Heart right ventricle (tissue), 16 donors: ENCODE measurements at regions not wholly inside any gene's neighbourhood (a gene's known extent, or its start where the extent isn't known, plus 50 kb on each side); places are given as distances from the start of the nearest gene placed in this dataset.
A peak's percentile ranks its signal among the peaks of the same experiment; 100 is the strongest.

ENCODE experiments used
- ATAC-seq, 8 donors: fragments of 200-7000 bp; cut with Tn5 transposase; one replicate each; pipeline ENCODE4 v1.9.1; 2020; ENCODE audit warnings: mild to moderate bottlenecking in 8 of 8, moderate library complexity in 8 of 8, moderate number of reproducible peaks in 1 of 8
- DNase-seq, 2 donors: peaks; one replicate each; pipeline ENCODE4 v3.0.0-alpha.2; 2020
- H3K27ac ChIP-seq, 10 donors: fragments of 200-600 bp; sonication (generic) in 2 of 10; one replicate each; pipeline versions ENCODE4 v1.5.0 to v1.8.0; 2020 to 2022; ENCODE audit warnings: mild to moderate bottlenecking in 3 of 10
- H3K27me3 ChIP-seq, 7 donors: fragments of 200-600 bp; one replicate each; pipeline ENCODE4 v1.8.0; 2021 to 2022; ENCODE audit warnings: mild to moderate bottlenecking in 2 of 7
- H3K36me3 ChIP-seq, 9 donors: fragments of 200-600 bp; sonication (generic) in 1 of 9; one replicate each; pipeline versions ENCODE4 v1.5.0 to v1.8.0; 2020 to 2022; ENCODE audit warnings: mild to moderate bottlenecking in 2 of 9
- H3K4me1 ChIP-seq, 9 donors: fragments of 200-600 bp; sonication (generic) in 1 of 9; one replicate each; pipeline versions ENCODE4 v1.5.0 to v1.8.0; 2020 to 2022; ENCODE audit warnings: mild to moderate bottlenecking in 4 of 9
- H3K4me3 ChIP-seq, 10 donors: fragments of 200-600 bp; sonication (generic) in 2 of 10; one replicate each; pipeline versions ENCODE4 v1.5.0 to v1.8.0; 2020 to 2022; ENCODE audit warnings: mild to moderate bottlenecking in 7 of 10, moderate library complexity in 2 of 10
- H3K9me3 ChIP-seq, 11 donors: fragments of 200-600 bp in 10 of 11; sonication (generic) in 2 of 11; one replicate each; pipeline versions ENCODE4 v1.5.0 to v1.8.0; 2013 to 2022; ENCODE audit warnings: mild to moderate bottlenecking in 2 of 11, control low read depth in 1 of 11, moderate library complexity in 1 of 11
- CTCF ChIP-seq, 9 donors: fragments of 200-600 bp; sonication (generic) in 2 of 9; IDR thresholded peaks; one replicate each; pipeline versions ENCODE4 v1.5.0 to v1.8.0; 2021 to 2022; ENCODE audit warnings: antibody characterized with exemption in 9 of 9, mild to moderate bottlenecking in 5 of 9, moderate library complexity in 1 of 9
- WGBS, 2 donors: extraction: QIAGEN DNeasy Blood & Tissue Kit; methylation state at CpG; one replicate each; pipeline ENCODE4 v1.1.7; 2013; ENCODE audit warnings: inconsistent platforms in 1 of 2; 5-methylcytosine and 5-hydroxymethylcytosine counted together
- intact Hi-C, 10 donors: fragments of 100-400 bp; cut with DNase I; formaldehyde crosslinking; loops; one replicate each; pipeline versions ENCODE4 v1.11.1 to v1.14.2; 2022
- donor health status: Arrhythmogenic right ventricular cardiomyopathy.
- donor health status: ischemic (EF 13 %, LVEDD 7.1; RV severe dilation, severe dysfunction).
- donor health status: healthy with polysubstance abuse.
- donor health status: DM: no; HTN: yes; CAD: no.
- donor health status: DM: no; HTN: no; CAD: no.
- donor health status: ischemic (EF 25% LVEDD 6.9; RV normal size, moderate dysfunction).
- donor health status: ischemic (EF 25% LVEDD 5.7; RV mildly dilated, moderate dysfunction).
- donor health status: healthy.
- donor health status: DM: yes; HTN: yes; CAD: no.
- donor health status: Ischemic cardiomyopathy.
- donor health status: ischemic (EF 35%, LVEDD 5.7; RV mildly dilated, moderate dysfunction).
- donor health status: nonischemic (EF 11% LVEDD 7.7; RV severe dilation, severe dysfunction).
- donor health status: DM: yes; HTN: yes; CAD: no.
- donor health status: PGD.
- donor health status: ischemic (EF 29% LVEDD 5.4; RV normal size, mild dysfunction).
- donor health status: nonischemic (EF 23%, LVEDD 6.1; RV moderate dilation, normal function).

- peak in 2 of 8 donors; percentile 33 to 34 for ATAC-seq
- Histone ChIP-seq H3K9me3 (peaks cover 0 to 9% (median 0%) of the 10 kb centered on the region in 11 donors), H3K27me3 (no peaks in the 10 kb centered on the region), H3K4me3 (no peak overlapping the region), H3K4me1 (peaks cover 0 to 20% (median 0%) of the 10 kb centered on the region in 9 donors), H3K27ac (no peak overlapping the region), H3K36me3 (no peaks in the 10 kb centered on the region)
- no peak for DNase-seq
- intact Hi-C loops, result no loop called here
- 66 to 76% methylated on average over 7 of the region's 7 CpGs for WGBS, 2 donors
- TF ChIP-seq CTCF (IDR thresholded peaks at IDR 0.05), result no peak
These were observed 236.4 kb upstream of the MID1 start for GRCh38 chrX:10856797-10857196.

DNA sequence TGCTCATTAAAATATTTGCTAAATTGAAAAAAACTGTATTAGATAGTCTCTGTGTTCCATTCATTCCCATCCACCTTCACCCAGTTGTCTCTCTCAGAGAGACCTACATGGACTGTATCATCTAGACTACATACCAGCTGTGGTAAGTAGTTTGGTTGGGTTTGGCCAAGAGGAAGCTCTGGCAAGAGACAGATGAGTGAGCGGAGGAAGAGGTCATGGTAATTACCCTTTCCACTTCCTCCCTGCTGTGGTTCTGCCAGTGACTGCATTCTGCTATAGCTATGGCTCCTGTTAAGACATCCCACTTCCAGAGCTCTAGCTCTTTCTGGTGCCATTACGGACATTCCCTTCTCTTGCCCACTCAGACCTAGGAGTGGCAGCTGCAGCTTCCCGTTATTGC, 239.0 kb upstream of the MID1 start:
- intact Hi-C loops, result no loop called here
- no peaks in the 10 kb centered on the region for H3K27me3 ChIP-seq
- TF ChIP-seq CTCF (IDR thresholded peaks at IDR 0.05), result no peak
- ATAC-seq, result no peak
- no peak overlapping the region for H3K27ac ChIP-seq
- DNase-seq, result no peak
- peaks cover 0 to 20% (median 0%) of the 10 kb centered on the region in 9 donors for H3K4me1 ChIP-seq
- H3K9me3 ChIP-seq, result peaks cover 0 to 9% (median 0%) of the 10 kb centered on the region in 11 donors
- H3K4me3 ChIP-seq, result no peak overlapping the region
- no peaks in the 10 kb centered on the region for H3K36me3 ChIP-seq
- WGBS, 2 donors, result 86 to 97% methylated on average over 3 of the region's 3 CpGs

DNA sequence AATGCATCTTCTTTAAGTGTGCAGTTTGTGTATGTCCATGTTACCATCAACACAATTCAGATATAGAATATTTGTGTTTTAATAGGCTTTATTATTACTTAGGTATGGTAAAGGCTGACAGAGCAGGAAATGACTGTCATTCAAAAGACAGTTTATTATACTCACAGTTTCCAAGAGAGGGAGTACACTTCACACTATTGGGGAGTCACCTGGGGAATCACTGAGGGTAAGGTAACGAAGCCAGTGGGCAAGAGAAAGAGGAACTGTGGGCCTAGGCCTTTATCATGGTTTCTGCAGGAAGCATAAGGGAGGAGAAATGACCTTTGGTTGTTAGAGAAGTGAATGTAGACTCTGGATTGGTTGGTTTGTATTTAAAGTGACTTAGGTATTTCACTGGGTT, 235.1 kb upstream of the HCCS start:
- Histone ChIP-seq H3K27me3 (no peaks in the 10 kb centered on the region), H3K36me3 (no peaks in the 10 kb centered on the region), H3K4me3 (no peak overlapping the region), H3K9me3 (no peaks in the 10 kb centered on the region), H3K4me1 (no peaks in the 10 kb centered on the region), H3K27ac (no peak overlapping the region)
- 89 to 94% methylated on average over 1 of the region's 1 CpG for WGBS, 2 donors
- intact Hi-C loops, result no loop called here
- DNase-seq, result no peak
- ATAC-seq, result no peak
- no peak for TF ChIP-seq CTCF (IDR thresholded peaks at IDR 0.05)

DNA sequence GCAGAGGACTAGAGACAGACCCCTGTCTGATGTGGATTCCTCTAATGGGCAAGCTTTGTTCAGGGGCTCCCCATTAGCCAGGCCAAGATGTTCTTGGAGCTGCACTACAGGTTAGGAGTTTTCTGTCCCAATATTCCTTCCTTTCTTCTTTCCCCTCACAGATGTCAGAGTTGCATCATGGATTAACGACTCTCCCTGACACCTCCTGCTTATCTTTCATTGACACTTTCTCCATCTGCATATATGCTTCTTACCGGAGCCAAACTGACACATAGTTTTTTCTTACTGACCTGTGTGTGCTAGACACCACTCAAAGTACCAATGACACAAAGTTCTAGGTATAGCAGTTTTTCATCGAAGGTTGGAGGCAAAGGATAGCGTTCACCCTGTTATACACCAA, 228.6 kb upstream of the HCCS start:
- WGBS, 2 donors, result 73 to 83% methylated on average over 4 of the region's 4 CpGs
- intact Hi-C loops, result no loop called here
- Histone ChIP-seq H3K9me3 (no peaks in the 10 kb centered on the region), H3K4me3 (no peak overlapping the region), H3K27me3 (no peaks in the 10 kb centered on the region), H3K36me3 (no peaks in the 10 kb centered on the region), H3K27ac (no peak overlapping the region), H3K4me1 (no peaks in the 10 kb centered on the region)
- ATAC-seq, result no peak
- no peak for TF ChIP-seq CTCF (IDR thresholded peaks at IDR 0.05)
- no peak for DNase-seq

GRCh38 chrX:10884246-10884645, 226.9 kb upstream of the HCCS start:
- DNase-seq (no peak), ATAC-seq (no peak)
- Histone ChIP-seq H3K4me3 (no peak overlapping the region), H3K4me1 (no peaks in the 10 kb centered on the region), H3K27ac (no peak overlapping the region), H3K9me3 (no peaks in the 10 kb centered on the region), H3K36me3 (no peaks in the 10 kb centered on the region), H3K27me3 (no peaks in the 10 kb centered on the region)
- no peak for TF ChIP-seq CTCF (IDR thresholded peaks at IDR 0.05)
- intact Hi-C loops, result no loop called here
- 53 to 64% methylated on average over 2 of the region's 2 CpGs for WGBS, 2 donors
